Fibroblast of the conjunctiva (primary cell): ENCODE measurements at regions not wholly inside any gene's neighbourhood (a gene's known extent, or its start where the extent isn't known, plus 50 kb on each side); places are given as distances from the start of the nearest gene placed in this dataset.
A peak's percentile ranks its signal among the peaks of the same experiment; 100 is the strongest.
"Not testable (repeated sequence)": the region's sequence is repeated elsewhere in the genome, so short reads cannot be mapped to it uniquely, and the experiment has no call there.

Source experiments
- DNase-seq: peaks from one replicate; pipeline ENCODE4 v3.0.0-alpha.2; 2010; ENCODE audit warnings: low read depth

GRCh38 chr17:62322313-62322712, 58.0 kb upstream of the EFCAB3 start:
- DNase-seq, result no peak

- DNase-seq, result peak; percentile 9
Measured at GRCh38 chr17:62321451-62321850, 58.9 kb upstream of the EFCAB3 start.

GRCh38 chr17:62319846-62320245, 60.5 kb upstream of the EFCAB3 start:
- DNase-seq, result no peak

GRCh38 chr17:62309396-62309795, 71.0 kb upstream of the EFCAB3 start:
- DNase-seq, result no peak

- no peak for DNase-seq
Measured at GRCh38 chr17:62307196-62307595, 73.2 kb upstream of the EFCAB3 start.

- DNase-seq, result no peak
Measured at GRCh38 chr17:62303476-62303875, 76.9 kb upstream of the EFCAB3 start.

GRCh38 chr17:62300697-62301096, 79.7 kb upstream of the EFCAB3 start:
- no peak for DNase-seq

GRCh38 chr17:62275290-62275689, 105.1 kb upstream of the EFCAB3 start:
- DNase-seq, result not testable (repeated sequence)

- not testable (repeated sequence) for DNase-seq
Measured at GRCh38 chr17:62268361-62268760, 112.0 kb upstream of the EFCAB3 start.

- DNase-seq, result not testable (repeated sequence)
Measured at GRCh38 chr17:62264974-62265373, 115.4 kb upstream of the EFCAB3 start.

GRCh38 chr17:62255791-62256190, 124.6 kb upstream of the EFCAB3 start:
- DNase-seq, result not testable (repeated sequence)

- DNase-seq, result not testable (repeated sequence)
Measured at GRCh38 chr17:62242076-62242475, 138.3 kb upstream of the EFCAB3 start.

- DNase-seq, result not testable (repeated sequence)
Measured at GRCh38 chr17:62239569-62239968, 140.8 kb upstream of the EFCAB3 start.

GRCh38 chr17:62238551-62239338, 141.6 kb upstream of the EFCAB3 start:
- not testable (repeated sequence) for DNase-seq

GRCh38 chr17:62233822-62234481, 146.4 kb upstream of the EFCAB3 start:
- DNase-seq, result not testable (repeated sequence)

- DNase-seq, result not testable (repeated sequence)
Measured at GRCh38 chr17:62231293-62231692, 149.1 kb upstream of the EFCAB3 start.

- DNase-seq, result not testable (repeated sequence)
Measured at GRCh38 chr17:62226610-62227240, 153.6 kb upstream of the EFCAB3 start.

GRCh38 chr17:62223585-62223984, 156.8 kb upstream of the EFCAB3 start:
- not testable (repeated sequence) for DNase-seq

- no peak for DNase-seq
Measured at GRCh38 chr17:62219221-62219899, 154.3 kb upstream of the MED13 start.

GRCh38 chr17:62216847-62217246, 151.8 kb upstream of the MED13 start:
- no peak for DNase-seq

- not testable (repeated sequence) for DNase-seq
Measured at GRCh38 chr17:62215891-62216290, 150.8 kb upstream of the MED13 start.

- DNase-seq, result no peak
Measured at GRCh38 chr17:62206550-62206949, 141.5 kb upstream of the MED13 start.
